ENCODE measurements at regions not wholly inside any gene's neighbourhood (a gene's known extent, or its start where the extent isn't known, plus 50 kb on each side); places are given as distances from the start of the nearest gene placed in this dataset.
A peak's percentile ranks its signal among the peaks of the same experiment; 100 is the strongest.

GRCh38 chr13:31605076-31605860 is 134.1 kb upstream of the RXFP2 start:
- no peak overlapping the region for H4K91ac ChIP-seq (replicated peaks; ENCODE audit: insufficient read length, low read length)
- no peak overlapping the region for H2AFZ ChIP-seq (ENCODE audit: low read length)
- H3K79me2 ChIP-seq (ENCODE audit: control insufficient read depth in 1 of 2, insufficient read depth in 2 of 2, low read length in 2 of 2) = no peaks in the 10 kb centered on the region
- no peak overlapping the region for H2AK5ac ChIP-seq (ENCODE audit: low read depth, low read length)
- CTCF ChIA-PET (ENCODE audit: partially characterized antibody) = interaction anchor here (0.9 to 1.8 kb wide), 2 partner anchors 11 to 67 kb away, joined by 3 to 8 read pairs; no protein-coding TSS in a partner anchor
- no peak overlapping the region for H2BK20ac ChIP-seq (ENCODE audit: low read length)
- POLR2A ChIA-PET (ENCODE audit: partially characterized antibody) = no interaction called here
- H2BK15ac ChIP-seq (ENCODE audit: low read length) = no peak overlapping the region
- 84% methylated on average over 5 of the region's 5 CpGs; no CpG with 5 or more reads in 1 of the 2 experiments for WGBS, 2 experiments (ENCODE audit: extremely low coverage in 1 of 2, insufficient coverage in 1 of 2, insufficient read length in 1 of 2, insufficient replicate concordance in 2 of 2, low coverage in 1 of 2, low lambda C conversion rate in 2 of 2, missing lambda C conversion rate in 1 of 2)
- no peak overlapping the region for H4K8ac ChIP-seq (ENCODE audit: extremely low read depth, insufficient read depth, low read length)
- H2BK120ac ChIP-seq (replicated peaks; ENCODE audit: low read depth, low read length) = no peak overlapping the region
- no peak overlapping the region for H3K23ac ChIP-seq (ENCODE audit: insufficient read length)
- no peak overlapping the region for H3K56ac ChIP-seq (replicated peaks; ENCODE audit: insufficient read length, low read depth, low read length)
- peak; percentile 99 for TF ChIP-seq MAFK (IDR thresholded peaks at IDR 0.05; ENCODE audit: low read depth, low read length)
- no peak for TF ChIP-seq JUN (IDR thresholded peaks at IDR 0.05; ENCODE audit: low read depth, low read length)
- no peak for TF ChIP-seq E2F6 (IDR thresholded peaks at IDR 0.05)
- TF ChIP-seq CEBPB (IDR thresholded peaks at IDR 0.05; ENCODE audit: low read depth, low read length) = no peak
- no peak for TF ChIP-seq TCF12 (IDR thresholded peaks at IDR 0.05; ENCODE audit: low read depth, low read length)
- no peak for TF ChIP-seq BACH1 (IDR thresholded peaks at IDR 0.05; ENCODE audit: low read length)
- no peak for TF ChIP-seq FOSL1 (IDR thresholded peaks at IDR 0.05; ENCODE audit: insufficient read depth, low read depth, low read length)
- no peak for TF ChIP-seq SP4 (IDR thresholded peaks at IDR 0.05; ENCODE audit: low read length)
- no peaks in the 10 kb centered on the region for H3K79me1 ChIP-seq (ENCODE audit: low read depth, low read length)
- no peak overlapping the region for H3K27ac ChIP-seq (ENCODE audit: low read depth, low read length)
- no peak overlapping the region for H3K4me3 ChIP-seq (ENCODE audit: extremely low read depth in 1 of 4, insufficient read depth in 2 of 4, low read depth in 3 of 4, low read length in 4 of 4)
- no peak overlapping the region for H3K4me2 ChIP-seq (ENCODE audit: insufficient read depth in 1 of 2, low read depth in 2 of 2, low read length in 2 of 2)
- FAIRE-seq = no peak
- H3K36me3 ChIP-seq (ENCODE audit: control insufficient read depth in 2 of 4, insufficient read depth in 4 of 4, low read length in 3 of 4) = no peaks in the 10 kb centered on the region
- no peaks in the 10 kb centered on the region for H4K20me1 ChIP-seq (replicated peaks in 1 of 2; ENCODE audit: control insufficient read depth in 1 of 2, insufficient read depth in 2 of 2, low read length in 2 of 2)
- no peak overlapping the region; the same call in 1 of the 2 replicates for H2BK12ac ChIP-seq (ENCODE audit: low read depth, low read length)
- no peak for DNase-seq (ENCODE audit: low read depth in 1 of 2, low spot score in 2 of 2)
- H4K5ac ChIP-seq (ENCODE audit: insufficient read length, low read depth, low read length) = no peak overlapping the region
- no peak overlapping the region for H3K14ac ChIP-seq (ENCODE audit: insufficient read length)
- H3K27me3 ChIP-seq (replicated peaks in 1 of 4; ENCODE audit: control insufficient read depth in 3 of 4, extremely low read depth in 1 of 4, insufficient read depth in 3 of 4, low read length in 3 of 4) = no peaks in the 10 kb centered on the region
- no peak overlapping the region for H2BK5ac ChIP-seq (ENCODE audit: low read depth, low read length)
- peaks cover 0 to 5% of the 10 kb centered on the region in 2 experiments; a peak in 1 of 4 replicates for H3K9me3 ChIP-seq (ENCODE audit: insufficient read depth in 2 of 2, low read depth in 1 of 2, low read length in 1 of 2)
- peaks cover 0 to 4% (median under 1%) of the 10 kb centered on the region in 4 experiments; a peak in 1 of 7 replicates for H3K4me1 ChIP-seq (replicated peaks in 1 of 4; ENCODE audit: control insufficient read depth in 3 of 4, insufficient read depth in 4 of 4, low read length in 3 of 4)
- H3K9ac ChIP-seq (replicated peaks in 1 of 4; ENCODE audit: extremely low read depth in 1 of 4, low read depth in 3 of 4, low read length in 3 of 4) = no peak overlapping the region
- no peaks in the 10 kb centered on the region for H3K23me2 ChIP-seq (ENCODE audit: low read depth, low read length)
- H3K4ac ChIP-seq (replicated peaks; ENCODE audit: insufficient read length, low read depth, low read length) = no peak overlapping the region
- no peak overlapping the region for H3K18ac ChIP-seq (ENCODE audit: extremely low read depth, low read length)
